Neural progenitor cell (in vitro differentiated cells): ENCODE measurements at regions not wholly inside any gene's neighbourhood (a gene's known extent, or its start where the extent isn't known, plus 50 kb on each side); places are given as distances from the start of the nearest gene placed in this dataset.

Experiments used
- CTCF ChIP-seq: fragments of 200-600 bp; sonication (generic); IDR thresholded peaks from 2 replicates; pipeline ENCODE4 v1.5.1; 2017; ENCODE audit warnings: antibody characterized with exemption, mild to moderate bottlenecking
- EZH2 ChIP-seq: fragments of 200-600 bp; sonication (generic); IDR thresholded peaks from 2 replicates; pipeline ENCODE4 v1.6.1; 2017; ENCODE audit warnings: antibody characterized with exemption, mild to moderate bottlenecking, moderate library complexity
- EZH2phosphoT487 ChIP-seq: fragments of 200-600 bp; sonication (generic); IDR thresholded peaks from 2 replicates; pipeline ENCODE4 v1.6.1; 2017; ENCODE audit warnings: antibody characterized with exemption

- no peak for TF ChIP-seq CTCF
- no peak for TF ChIP-seq EZH2
- TF ChIP-seq EZH2phosphoT487: no peak
Observed at GRCh38 chrX:17939724-17940123, 78.6 kb upstream of the RAI2 start.
